RWPE2 (cell line): ENCODE measurements at regions not wholly inside any gene's neighbourhood (a gene's known extent, or its start where the extent isn't known, plus 50 kb on each side); places are given as distances from the start of the nearest gene placed in this dataset.

ENCODE experiments used
- ATAC-seq: fragments of 200-7000 bp; cut with Tn5 transposase; 3 replicates; pipeline ENCODE4 v1.9.1; 2021; ENCODE audit warnings: low read depth
- DNase-seq: peaks from one replicate; pipeline ENCODE4 v3.0.0-alpha.2; 2020; ENCODE audit warnings: low spot score
- H3K27ac ChIP-seq: fragments of 450-650 bp; 2 replicates; pipeline ENCODE4 v1.5.1; 2017; ENCODE audit warnings: mild to moderate bottlenecking; ENCODE audit not compliant: poor library complexity, severe bottlenecking
- H3K27me3 ChIP-seq: fragments of 250-450 bp; sonication (Bioruptor Pico); 2 replicates; pipeline ENCODE4 v1.5.1; 2021; ENCODE audit warnings: mild to moderate bottlenecking, moderate library complexity; ENCODE audit not compliant: insufficient read depth, poor library complexity, severe bottlenecking
- H3K36me3 ChIP-seq: fragments of 250-450 bp; sonication (Bioruptor Pico); 2 replicates; pipeline ENCODE4 v1.5.1; 2020; ENCODE audit warnings: low read depth, mild to moderate bottlenecking, moderate library complexity
- H3K4me1 ChIP-seq: fragments of 250-450 bp; sonication (Bioruptor Pico); 2 replicates; pipeline ENCODE4 v1.5.1; 2021; ENCODE audit warnings: mild to moderate bottlenecking, moderate library complexity; ENCODE audit not compliant: insufficient read depth, poor library complexity, severe bottlenecking
- H3K4me3 ChIP-seq: fragments of 250-450 bp; sonication (Bioruptor Pico); 2 replicates; pipeline ENCODE4 v1.5.1; 2021; ENCODE audit warnings: mild to moderate bottlenecking, moderate library complexity; ENCODE audit not compliant: severe bottlenecking
- H3K9me3 ChIP-seq: fragments of 250-450 bp; sonication (Bioruptor Pico); 2 replicates; pipeline ENCODE4 v1.5.1; 2021; ENCODE audit warnings: mild to moderate bottlenecking, moderate library complexity; ENCODE audit not compliant: severe bottlenecking
- CTCF ChIP-seq: fragments of 450-650 bp; IDR thresholded peaks from one replicate; pipeline ENCODE4 v1.5.1; 2017; ENCODE audit warnings: mild to moderate bottlenecking, moderate library complexity; ENCODE audit not compliant: poor library complexity, severe bottlenecking

DNA sequence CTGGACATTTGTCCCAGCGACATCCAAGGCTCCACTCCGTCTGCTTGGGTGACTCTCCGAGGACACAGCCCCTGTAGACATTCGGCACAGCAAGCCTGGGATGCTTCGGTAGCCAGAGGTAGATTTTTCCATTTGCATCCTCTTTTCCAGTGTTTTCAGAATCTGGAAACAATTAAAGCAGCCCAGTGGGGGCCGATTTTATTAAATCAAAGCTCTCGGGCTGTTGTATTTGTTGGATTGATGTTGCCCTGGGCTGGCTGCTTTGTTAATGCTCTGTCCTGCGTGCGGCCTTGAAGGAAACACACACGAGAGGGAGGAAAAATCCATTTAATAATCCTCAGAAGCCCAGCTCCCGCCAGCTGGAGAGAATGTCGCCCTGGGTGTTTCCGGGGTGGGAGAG is 158.1 kb upstream of the CIBAR2 start:
- H3K9me3 ChIP-seq, result no peaks in the 10 kb centered on the region
- ATAC-seq (no peak), DNase-seq (no peak)
- TF ChIP-seq CTCF, result no peak
- H3K27ac ChIP-seq, result no peak overlapping the region
- H3K36me3 ChIP-seq, result no peaks in the 10 kb centered on the region
- H3K27me3 ChIP-seq, result no peaks in the 10 kb centered on the region
- no peaks in the 10 kb centered on the region for H3K4me1 ChIP-seq
- no peak overlapping the region for H3K4me3 ChIP-seq

- DNase-seq, result no peak
- H3K4me3 ChIP-seq, result no peak overlapping the region
- no peak for ATAC-seq
- no peaks in the 10 kb centered on the region for H3K27me3 ChIP-seq
- H3K36me3 ChIP-seq, result no peaks in the 10 kb centered on the region
- no peak overlapping the region for H3K27ac ChIP-seq
- H3K9me3 ChIP-seq, result no peaks in the 10 kb centered on the region
- no peaks in the 10 kb centered on the region for H3K4me1 ChIP-seq
- no peak for TF ChIP-seq CTCF
Observed at GRCh38 chr16:85271198-85271597, 158.9 kb upstream of the CIBAR2 start.

- H3K36me3 ChIP-seq, result no peaks in the 10 kb centered on the region
- TF ChIP-seq CTCF, result no peak
- no peaks in the 10 kb centered on the region for H3K27me3 ChIP-seq
- H3K27ac ChIP-seq, result no peak overlapping the region
- ATAC-seq, result no peak
- DNase-seq, result no peak
- no peaks in the 10 kb centered on the region for H3K9me3 ChIP-seq
- H3K4me1 ChIP-seq, result no peaks in the 10 kb centered on the region
- H3K4me3 ChIP-seq, result no peak overlapping the region
Observed at GRCh38 chr16:85273293-85273692, 161.0 kb upstream of the CIBAR2 start.

- no peak overlapping the region for H3K27ac ChIP-seq
- DNase-seq (no peak), ATAC-seq (no peak)
- no peaks in the 10 kb centered on the region for H3K4me1 ChIP-seq
- no peaks in the 10 kb centered on the region for H3K36me3 ChIP-seq
- no peaks in the 10 kb centered on the region for H3K27me3 ChIP-seq
- H3K9me3 ChIP-seq, result no peaks in the 10 kb centered on the region
- H3K4me3 ChIP-seq, result no peak overlapping the region
- no peak for TF ChIP-seq CTCF
Observed at GRCh38 chr16:85274501-85274900, 162.2 kb upstream of the CIBAR2 start.

DNA sequence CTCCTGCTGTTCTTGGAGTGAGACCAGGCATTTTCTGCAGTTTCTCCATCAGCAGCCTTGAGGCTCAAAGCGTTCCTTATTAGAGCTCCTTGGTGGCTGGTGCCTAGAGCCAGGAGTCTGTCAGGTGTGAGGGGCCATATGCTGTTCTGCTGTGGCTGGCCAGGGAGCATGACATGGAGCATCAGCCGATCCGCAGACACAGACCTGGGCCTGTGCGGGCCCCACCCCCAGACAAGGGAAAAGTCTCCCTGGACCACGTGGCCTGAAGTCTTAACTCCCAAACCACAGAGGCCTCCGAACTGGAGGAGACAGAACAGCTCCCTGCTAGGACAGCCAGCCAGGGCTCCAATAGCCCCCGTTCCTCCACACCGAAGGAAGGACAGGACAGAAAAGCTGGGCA is 162.7 kb upstream of the CIBAR2 start:
- DNase-seq (no peak), ATAC-seq (no peak)
- Histone ChIP-seq H3K9me3 (no peaks in the 10 kb centered on the region), H3K27me3 (no peaks in the 10 kb centered on the region), H3K4me1 (no peaks in the 10 kb centered on the region), H3K36me3 (no peaks in the 10 kb centered on the region), H3K4me3 (no peak overlapping the region), H3K27ac (no peak overlapping the region)
- TF ChIP-seq CTCF, result no peak
